SHP77 (cell line): ENCODE measurements at regions not wholly inside any gene's neighbourhood (a gene's known extent, or its start where the extent isn't known, plus 50 kb on each side); places are given as distances from the start of the nearest gene placed in this dataset.
"Not testable (repeated sequence)": the region's sequence is repeated elsewhere in the genome, so short reads cannot be mapped to it uniquely, and the experiment has no call there.

Experiments used
- DNase-seq, 2 experiments: peaks; one replicate each; lab custom pipeline; 2025; lab: John Stamatoyannopoulos, UW

- no peak for DNase-seq
Measured at GRCh38 chr3:127417709-127418559, 130.1 kb upstream of the PRR20G start.

- DNase-seq, result no peak
Measured at GRCh38 chr3:127413871-127414270, 126.0 kb upstream of the PRR20G start.

GRCh38 chr3:127413318-127413673 is 125.5 kb upstream of the PRR20G start:
- DNase-seq, result no peak

- DNase-seq, result no peak
Measured at GRCh38 chr3:127412578-127413317, 124.9 kb upstream of the PRR20G start.

- DNase-seq, result not testable (repeated sequence)
Measured at GRCh38 chr3:127411875-127412274, 124.0 kb upstream of the PRR20G start.

GRCh38 chr3:127411083-127411727 is 123.4 kb upstream of the PRR20G start:
- DNase-seq, result no peak

GRCh38 chr3:127410678-127411077 is 122.8 kb upstream of the PRR20G start:
- DNase-seq, result no peak

GRCh38 chr3:127410137-127410488 is 122.3 kb upstream of the PRR20G start:
- no peak for DNase-seq

GRCh38 chr3:127409421-127410136 is 121.7 kb upstream of the PRR20G start:
- no peak for DNase-seq

- DNase-seq, result no peak
Measured at GRCh38 chr3:127408684-127409420, 121.0 kb upstream of the PRR20G start.

- no peak for DNase-seq
Measured at GRCh38 chr3:127408022-127408683, 120.3 kb upstream of the PRR20G start.

GRCh38 chr3:127407026-127407939 is 119.4 kb upstream of the PRR20G start:
- no peak for DNase-seq

GRCh38 chr3:127406309-127407025 is 118.6 kb upstream of the PRR20G start:
- no peak for DNase-seq

GRCh38 chr3:127405791-127406190 is 117.9 kb upstream of the PRR20G start:
- no peak for DNase-seq

- no peak for DNase-seq
Measured at GRCh38 chr3:127405010-127405598, 117.3 kb upstream of the PRR20G start.

GRCh38 chr3:127404221-127405009 is 116.6 kb upstream of the PRR20G start:
- DNase-seq, result no peak

- no peak for DNase-seq
Measured at GRCh38 chr3:127403795-127404194, 115.9 kb upstream of the PRR20G start.

- DNase-seq, result no peak
Measured at GRCh38 chr3:127399154-127399553, 111.3 kb upstream of the PRR20G start.
